Caco-2 (cell line): ENCODE measurements at regions not wholly inside any gene's neighbourhood (a gene's known extent, or its start where the extent isn't known, plus 50 kb on each side); places are given as distances from the start of the nearest gene placed in this dataset.

Source experiments
- BruUV-seq: library from RNA; stranded (reverse); fragments of 400-500 nt; replicated peaks from 2 replicates; lab custom pipeline; 2021; lab: Mats Ljungman, UMichigan
- CTCF ChIA-PET: fragments of 300-600 bp; sonication (Branson Sonifier 250); formaldehyde crosslinking; loops from one replicate; lab custom pipeline; 2022; ENCODE audit warnings: antibody characterized with exemption; lab: Charles Lee
- POLR2A ChIA-PET: fragments of 300-600 bp; sonication (Branson Sonifier 250); formaldehyde crosslinking; loops from one replicate; lab custom pipeline; 2022; ENCODE audit warnings: antibody characterized with exemption; lab: Charles Lee
- DNase-seq, 2 experiments: peaks; one replicate each; pipeline versions ENCODE4 v3.0.0 to v3.0.0-alpha.2; 2020 to 2022
- H3K27me3 ChIP-seq: replicated peaks from 2 replicates; pipeline ENCODE4 v1.6.0; 2011; ENCODE audit warnings: low read length; ENCODE audit not compliant: control insufficient read depth, insufficient read depth
- H3K36me3 ChIP-seq: 2 replicates; pipeline ENCODE4 v1.5.1; 2011; ENCODE audit warnings: low read length; ENCODE audit not compliant: control insufficient read depth, insufficient read depth
- H3K4me1 ChIP-seq: fragments of 250-450 bp; sonication (Bioruptor Pico); 2 replicates; pipeline ENCODE4 v1.5.1; 2020; ENCODE audit warnings: mild to moderate bottlenecking
- H3K4me3 ChIP-seq: 2 replicates; pipeline ENCODE4 v1.5.1; 2011; ENCODE audit warnings: low read depth, mild to moderate bottlenecking, control low read depth, low read length
- H3K9me3 ChIP-seq: fragments of 250-450 bp; sonication (Bioruptor Pico); 2 replicates; pipeline ENCODE4 v1.5.1; 2020; ENCODE audit warnings: mild to moderate bottlenecking, moderate library complexity
- H3K27ac Mint-ChIP-seq: one replicate; pipeline ENCODE4 v1.8.0; 2022; ENCODE audit warnings: mixed read lengths; ENCODE audit not compliant: unreplicated experiment
- H3K27me3 Mint-ChIP-seq: one replicate; pipeline ENCODE4 v1.8.0; 2022; ENCODE audit warnings: mixed read lengths; ENCODE audit not compliant: insufficient read depth, unreplicated experiment
- H3K36me3 Mint-ChIP-seq: one replicate; pipeline ENCODE4 v1.8.0; 2022; ENCODE audit warnings: mild to moderate bottlenecking, mixed read lengths; ENCODE audit not compliant: insufficient read depth, unreplicated experiment
- H3K4me1 Mint-ChIP-seq: one replicate; pipeline ENCODE4 v1.8.0; 2022; ENCODE audit warnings: low read depth, mixed read lengths; ENCODE audit not compliant: unreplicated experiment
- H3K4me3 Mint-ChIP-seq: one replicate; pipeline ENCODE4 v1.8.0; 2022; ENCODE audit warnings: mild to moderate bottlenecking, moderate library complexity, mixed read lengths; ENCODE audit not compliant: unreplicated experiment
- H3K9me3 Mint-ChIP-seq: one replicate; pipeline ENCODE4 v1.8.0; 2022; ENCODE audit warnings: mixed read lengths; ENCODE audit not compliant: unreplicated experiment
- CTCF ChIP-seq, 2 experiments: fragments of 200-600 bp in 1 of 2; IDR thresholded peaks; 1 replicate in 1 of 2; 2 replicates in 1 of 2; pipeline versions ENCODE4 v1.5.1 to v1.8.0; 2011 to 2022; ENCODE audit warnings: antibody characterized with exemption in 1 of 2, control low read depth in 1 of 2, inconsistent platforms in 1 of 2, low read depth in 1 of 2, low read length in 1 of 2, mild to moderate bottlenecking in 1 of 2, moderate library complexity in 1 of 2; ENCODE audit not compliant: insufficient read depth in 1 of 2, severe bottlenecking in 1 of 2, unreplicated experiment in 1 of 2
- intact Hi-C: fragments of 100-400 bp; cut with micrococcal nuclease; formaldehyde crosslinking; loops from one replicate; pipeline ENCODE4 v1.10.0; 2022; ENCODE audit not compliant: unreplicated experiment

GRCh38 chr2:6741229-6741628, 124.5 kb downstream of the CMPK2 start:
- Histone ChIP-seq H3K4me1 (no peaks in the 10 kb centered on the region), H3K36me3 (no peaks in the 10 kb centered on the region), H3K27me3 (no peaks in the 10 kb centered on the region), H3K4me3 (no peak overlapping the region), H3K9me3 (no peaks in the 10 kb centered on the region)
- intact Hi-C loops: no loop called here
- Mint-ChIP-seq H3K4me3 (no peak overlapping the region), H3K36me3 (no peaks in the 10 kb centered on the region), H3K9me3 (no peaks in the 10 kb centered on the region), H3K27me3 (peaks cover 15% of the 10 kb centered on the region), H3K27ac (no peak overlapping the region), H3K4me1 (no peaks in the 10 kb centered on the region)
- DNase-seq: no peak
- POLR2A ChIA-PET: no interaction called here
- no peak for TF ChIP-seq CTCF (IDR thresholded peaks at IDR 0.05; ENCODE audit: insufficient read depth in 1 of 2, low read depth in 1 of 2, low read length in 1 of 2, severe bottlenecking in 1 of 2, unreplicated experiment in 1 of 2)
- BruUV-seq: no TSS peak
- CTCF ChIA-PET: no interaction called here

GRCh38 chr2:6744038-6744437, 121.7 kb downstream of the CMPK2 start:
- no TSS peak for BruUV-seq
- Mint-ChIP-seq H3K4me3 (no peak overlapping the region), H3K36me3 (no peaks in the 10 kb centered on the region), H3K27me3 (peaks cover 11% of the 10 kb centered on the region), H3K4me1 (no peaks in the 10 kb centered on the region), H3K9me3 (no peaks in the 10 kb centered on the region), H3K27ac (no peak overlapping the region)
- H3K4me1 ChIP-seq: no peaks in the 10 kb centered on the region
- no peaks in the 10 kb centered on the region for H3K36me3 ChIP-seq
- no peaks in the 10 kb centered on the region for H3K27me3 ChIP-seq
- H3K9me3 ChIP-seq: no peaks in the 10 kb centered on the region
- CTCF ChIA-PET: no interaction called here
- intact Hi-C loops: no loop called here
- DNase-seq: no peak
- POLR2A ChIA-PET: no interaction called here
- no peak overlapping the region for H3K4me3 ChIP-seq
- no peak for TF ChIP-seq CTCF (IDR thresholded peaks at IDR 0.05; ENCODE audit: insufficient read depth in 1 of 2, low read depth in 1 of 2, low read length in 1 of 2, severe bottlenecking in 1 of 2, unreplicated experiment in 1 of 2)

DNA sequence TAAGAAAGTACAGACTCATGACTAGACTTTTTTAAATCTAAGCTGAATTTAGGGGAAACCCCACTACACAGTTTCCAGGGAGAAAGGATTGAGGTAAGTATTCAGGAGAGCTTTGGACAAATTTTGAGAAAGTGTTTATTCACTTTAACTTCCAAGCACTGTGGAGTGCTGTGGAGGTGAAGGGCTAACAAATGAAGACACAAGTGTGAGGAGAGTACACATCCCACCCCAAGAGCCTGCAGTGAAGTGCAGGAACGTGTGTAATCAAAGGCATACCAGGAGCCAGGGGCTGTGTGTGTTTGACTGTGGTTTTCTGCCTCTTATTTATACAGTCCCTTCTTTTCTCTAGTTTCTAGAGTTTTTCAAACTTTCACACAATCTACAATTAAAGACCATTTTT, 118.3 kb downstream of the CMPK2 start:
- CTCF ChIA-PET: no interaction called here

More for the DNA sequence above, 118.3 kb downstream of the CMPK2 start:
- Histone ChIP-seq H3K4me3 (no peak overlapping the region), H3K36me3 (no peaks in the 10 kb centered on the region), H3K9me3 (no peaks in the 10 kb centered on the region), H3K27me3 (no peaks in the 10 kb centered on the region), H3K4me1 (no peaks in the 10 kb centered on the region)
- DNase-seq: no peak
- peaks cover 3% of the 10 kb centered on the region for H3K27me3 Mint-ChIP-seq
- H3K27ac Mint-ChIP-seq: no peak overlapping the region
- no peak overlapping the region for H3K4me3 Mint-ChIP-seq
- no peaks in the 10 kb centered on the region for H3K36me3 Mint-ChIP-seq
- POLR2A ChIA-PET: no interaction called here
- TF ChIP-seq CTCF (IDR thresholded peaks at IDR 0.05; ENCODE audit: insufficient read depth in 1 of 2, low read depth in 1 of 2, low read length in 1 of 2, severe bottlenecking in 1 of 2, unreplicated experiment in 1 of 2): no peak
- no peaks in the 10 kb centered on the region for H3K4me1 Mint-ChIP-seq
- intact Hi-C loops: no loop called here
- H3K9me3 Mint-ChIP-seq: no peaks in the 10 kb centered on the region
- BruUV-seq: no TSS peak
